HEK293 (cell line): ENCODE measurements at regions not wholly inside any gene's neighbourhood (a gene's known extent, or its start where the extent isn't known, plus 50 kb on each side); places are given as distances from the start of the nearest gene placed in this dataset.
"Not testable (repeated sequence)": the region's sequence is repeated elsewhere in the genome, so short reads cannot be mapped to it uniquely, and the experiment has no call there.

Source experiments
- CTCF ChIA-PET: fragments of 350-600 bp; formaldehyde crosslinking; extraction: SDS; loops from one replicate; lab custom pipeline; 2021; ENCODE audit warnings: antibody characterized with exemption; lab: Yijun Ruan, JAX
- POLR2A ChIA-PET: fragments of 300-600 bp; formaldehyde crosslinking; extraction: SDS; loops from one replicate; lab custom pipeline; 2020; ENCODE audit warnings: antibody characterized with exemption, inconsistent platforms; lab: Yijun Ruan, JAX
- H3K27ac ChIP-seq: fragments of 200-500 bp; sonication (Bioruptor generic); 2 replicates; pipeline ENCODE4 v1.5.1; 2014; ENCODE audit warnings: low read depth, low read length, control low read depth, inconsistent platforms; ENCODE audit errors: extremely low read depth
- H3K36me3 ChIP-seq, 2 experiments: fragments of 200-500 bp in 1 of 2; sonication (Bioruptor generic) in 1 of 2; 1 replicate in 1 of 2; 2 replicates in 1 of 2; pipeline ENCODE4 v1.5.1; 2014 to 2017; ENCODE audit warnings: inconsistent platforms in 2 of 2, low read length in 2 of 2; ENCODE audit not compliant: control insufficient read depth in 2 of 2, insufficient read depth in 1 of 2
- H3K4me1 ChIP-seq: fragments of 200-500 bp; sonication (Bioruptor generic); 2 replicates; pipeline ENCODE4 v1.5.1; 2014; ENCODE audit warnings: mild to moderate bottlenecking, low read length, inconsistent platforms; ENCODE audit not compliant: control insufficient read depth, insufficient read depth
- H3K4me3 ChIP-seq: 2 replicates; pipeline ENCODE4 v1.5.1; 2011; ENCODE audit warnings: low read depth, mild to moderate bottlenecking, control low read depth, low read length, moderate library complexity
- H3K9me3 ChIP-seq: fragments of 200-500 bp; sonication (Bioruptor generic); 2 replicates; pipeline ENCODE4 v1.5.1; 2014; ENCODE audit warnings: low read depth, low read length, inconsistent platforms; ENCODE audit not compliant: control insufficient read depth, insufficient read depth
- FEZF1 ChIP-seq: fragments of 450-650 bp; formaldehyde crosslinking; IDR thresholded peaks from 2 replicates; pipeline ENCODE4 v1.5.1; 2016; ENCODE audit warnings: missing biosample characterization, missing genetic modification characterization
- MEIS1 ChIP-seq: sonication (generic); formaldehyde crosslinking; IDR thresholded peaks from 2 replicates; pipeline ENCODE4 v1.8.1; 2022; ENCODE audit warnings: missing genetic modification reagents, mild to moderate bottlenecking, borderline replicate concordance
- PRDM1 ChIP-seq: fragments of 450-650 bp; formaldehyde crosslinking; IDR thresholded peaks from 2 replicates; pipeline ENCODE4; 2016; ENCODE audit warnings: missing biosample characterization, missing genetic modification characterization
- SETDB1 ChIP-seq: IDR thresholded peaks from one replicate; pipeline ENCODE4 v1.6.1; 2017; ENCODE audit warnings: mild to moderate bottlenecking, low read length, moderate library complexity, mixed read lengths; ENCODE audit not compliant: insufficient read length
- YY2 ChIP-seq: fragments of 450-650 bp; formaldehyde crosslinking; IDR thresholded peaks from 2 replicates; pipeline ENCODE4 v1.5.1; 2016; ENCODE audit warnings: missing biosample characterization, missing genetic modification characterization
- ZBTB48 ChIP-seq: fragments of 450-650 bp; formaldehyde crosslinking; IDR thresholded peaks from 2 replicates; pipeline ENCODE4 v1.5.1; 2016; ENCODE audit warnings: missing biosample characterization, missing genetic modification characterization
- ZNF121 ChIP-seq: fragments of 450-650 bp; formaldehyde crosslinking; IDR thresholded peaks from 2 replicates; pipeline ENCODE4 v1.5.1; 2016; ENCODE audit warnings: missing biosample characterization, missing genetic modification characterization
- ZNF132 ChIP-seq: fragments of 450-650 bp; formaldehyde crosslinking; IDR thresholded peaks from 2 replicates; pipeline ENCODE4 v1.5.1; 2017; ENCODE audit warnings: missing biosample characterization, missing genetic modification characterization, borderline replicate concordance
- ZNF133 ChIP-seq: fragments of 450-650 bp; formaldehyde crosslinking; IDR thresholded peaks from 2 replicates; pipeline ENCODE4 v1.5.1; 2016; ENCODE audit warnings: missing biosample characterization, missing genetic modification characterization
- ZNF157 ChIP-seq: fragments of 450-650 bp; formaldehyde crosslinking; IDR thresholded peaks from 2 replicates; pipeline ENCODE4 v1.5.1; 2016; ENCODE audit warnings: missing biosample characterization, missing genetic modification characterization
- ZNF354C ChIP-seq: fragments of 450-650 bp; formaldehyde crosslinking; IDR thresholded peaks from 2 replicates; pipeline ENCODE4 v1.5.1; 2016; ENCODE audit warnings: missing biosample characterization, missing genetic modification characterization, low read depth, borderline replicate concordance
- ZNF366 ChIP-seq: fragments of 450-650 bp; formaldehyde crosslinking; conservative IDR thresholded peaks from 2 replicates; pipeline ENCODE4 v1.5.1; 2016; ENCODE audit warnings: missing biosample characterization, missing genetic modification characterization
- ZNF404 ChIP-seq: fragments of 450-650 bp; formaldehyde crosslinking; IDR thresholded peaks from 2 replicates; pipeline ENCODE4 v1.5.1; 2017; ENCODE audit warnings: missing biosample characterization, missing genetic modification characterization
- ZNF426 ChIP-seq: fragments of 450-650 bp; formaldehyde crosslinking; IDR thresholded peaks from 2 replicates; pipeline ENCODE4 v1.5.1; 2017; ENCODE audit warnings: missing biosample characterization, missing genetic modification characterization, mild to moderate bottlenecking, inconsistent platforms, moderate library complexity
- ZNF48 ChIP-seq: fragments of 450-650 bp; formaldehyde crosslinking; IDR thresholded peaks from 2 replicates; pipeline ENCODE4 v1.5.1; 2016; ENCODE audit warnings: missing biosample characterization, missing genetic modification characterization
- ZNF510 ChIP-seq: fragments of 450-650 bp; formaldehyde crosslinking; IDR thresholded peaks from 2 replicates; pipeline ENCODE4 v1.5.1; 2018; ENCODE audit warnings: mild to moderate bottlenecking, missing genetic modification characterization, missing biosample characterization; ENCODE audit not compliant: insufficient replicate concordance
- ZNF571 ChIP-seq: fragments of 450-650 bp; formaldehyde crosslinking; IDR thresholded peaks from 2 replicates; pipeline ENCODE4 v1.5.0; 2017; ENCODE audit warnings: missing biosample characterization, missing genetic modification characterization
- ZNF654 ChIP-seq: fragments of 450-650 bp; formaldehyde crosslinking; IDR thresholded peaks from 2 replicates; pipeline ENCODE4 v1.5.1; 2016; ENCODE audit warnings: low read depth, missing biosample characterization, missing genetic modification characterization
- ZNF660 ChIP-seq: fragments of 450-650 bp; IDR thresholded peaks from 2 replicates; pipeline ENCODE4 v1.5.1; 2018; ENCODE audit warnings: missing biosample characterization, mild to moderate bottlenecking, missing genetic modification characterization
- ZNF792 ChIP-seq: fragments of 450-650 bp; formaldehyde crosslinking; IDR thresholded peaks from 2 replicates; pipeline ENCODE4 v1.5.1; 2016; ENCODE audit warnings: missing biosample characterization, missing genetic modification characterization
- TF ChIP-seq, protein P1 (sequence below): fragments of 450-650 bp; formaldehyde crosslinking; IDR thresholded peaks from 2 replicates; pipeline ENCODE4 v1.5.1; 2017; ENCODE audit warnings: missing biosample characterization, missing genetic modification characterization
- TF ChIP-seq, protein P2 (sequence below): fragments of 450-650 bp; formaldehyde crosslinking; IDR thresholded peaks from 2 replicates; pipeline ENCODE4 v1.5.1; 2016; ENCODE audit warnings: missing biosample characterization, missing genetic modification characterization
- TF ChIP-seq, protein P3 (sequence below): fragments of 450-650 bp; formaldehyde crosslinking; IDR thresholded peaks from 2 replicates; pipeline ENCODE4 v1.5.1; 2016; ENCODE audit warnings: missing biosample characterization, missing genetic modification characterization, low read depth
- TF ChIP-seq, protein P4 (sequence below): fragments of 450-650 bp; formaldehyde crosslinking; IDR thresholded peaks from 2 replicates; pipeline ENCODE4 v1.5.1; 2016; ENCODE audit warnings: missing biosample characterization, missing genetic modification characterization

DNA sequence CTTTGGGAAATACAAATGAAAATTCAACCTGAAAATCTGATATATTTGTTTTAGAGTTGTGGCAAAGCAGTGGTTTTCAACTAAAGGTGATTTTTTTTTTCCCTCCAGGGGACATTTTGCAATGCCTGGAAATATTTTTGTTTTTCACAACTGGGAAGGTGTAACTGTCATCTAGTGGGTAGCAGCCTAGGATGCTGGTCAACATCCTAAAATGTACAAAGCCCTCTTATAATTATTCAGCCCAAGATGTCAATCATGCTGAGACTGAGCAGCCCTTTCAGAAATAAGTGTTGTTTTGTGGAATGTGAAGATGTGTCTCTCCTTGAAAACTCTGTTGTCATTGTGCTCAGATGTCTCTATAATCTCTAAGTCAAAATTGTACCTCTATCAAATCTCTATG, 95.2 kb upstream of the NCAM2 start:
- TF ChIP-seq FEZF1 (tag by site-specific recombination) (no peak), ZNF426 (no peak), YY2 (no peak), ZNF654 (tag by site-specific recombination) (no peak), ZNF132 (tag by site-specific recombination) (no peak), MEIS1 (CRISPR knock-in tag) (no peak), ZNF354C (tag by site-specific recombination) (no peak), ZBTB48 (tag by site-specific recombination) (no peak), ZNF404 (tag by site-specific recombination) (no peak), ZNF571 (tag by site-specific recombination) (no peak), ZNF792 (tag by site-specific recombination) (no peak), SETDB1 (no peak), PRDM1 (tag by site-specific recombination) (no peak), ZNF157 (tag by site-specific recombination) (no peak), ZNF660 (no peak), ZNF121 (tag by site-specific recombination) (no peak), ZNF366 (no peak)
- TF ChIP-seq, protein P1, sequence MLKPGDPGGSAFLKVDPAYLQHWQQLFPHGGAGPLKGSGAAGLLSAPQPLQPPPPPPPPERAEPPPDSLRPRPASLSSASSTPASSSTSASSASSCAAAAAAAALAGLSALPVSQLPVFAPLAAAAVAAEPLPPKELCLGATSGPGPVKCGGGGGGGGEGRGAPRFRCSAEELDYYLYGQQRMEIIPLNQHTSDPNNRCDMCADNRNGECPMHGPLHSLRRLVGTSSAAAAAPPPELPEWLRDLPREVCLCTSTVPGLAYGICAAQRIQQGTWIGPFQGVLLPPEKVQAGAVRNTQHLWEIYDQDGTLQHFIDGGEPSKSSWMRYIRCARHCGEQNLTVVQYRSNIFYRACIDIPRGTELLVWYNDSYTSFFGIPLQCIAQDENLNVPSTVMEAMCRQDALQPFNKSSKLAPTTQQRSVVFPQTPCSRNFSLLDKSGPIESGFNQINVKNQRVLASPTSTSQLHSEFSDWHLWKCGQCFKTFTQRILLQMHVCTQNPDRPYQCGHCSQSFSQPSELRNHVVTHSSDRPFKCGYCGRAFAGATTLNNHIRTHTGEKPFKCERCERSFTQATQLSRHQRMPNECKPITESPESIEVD, result no peak
- TF ChIP-seq, protein P2, sequence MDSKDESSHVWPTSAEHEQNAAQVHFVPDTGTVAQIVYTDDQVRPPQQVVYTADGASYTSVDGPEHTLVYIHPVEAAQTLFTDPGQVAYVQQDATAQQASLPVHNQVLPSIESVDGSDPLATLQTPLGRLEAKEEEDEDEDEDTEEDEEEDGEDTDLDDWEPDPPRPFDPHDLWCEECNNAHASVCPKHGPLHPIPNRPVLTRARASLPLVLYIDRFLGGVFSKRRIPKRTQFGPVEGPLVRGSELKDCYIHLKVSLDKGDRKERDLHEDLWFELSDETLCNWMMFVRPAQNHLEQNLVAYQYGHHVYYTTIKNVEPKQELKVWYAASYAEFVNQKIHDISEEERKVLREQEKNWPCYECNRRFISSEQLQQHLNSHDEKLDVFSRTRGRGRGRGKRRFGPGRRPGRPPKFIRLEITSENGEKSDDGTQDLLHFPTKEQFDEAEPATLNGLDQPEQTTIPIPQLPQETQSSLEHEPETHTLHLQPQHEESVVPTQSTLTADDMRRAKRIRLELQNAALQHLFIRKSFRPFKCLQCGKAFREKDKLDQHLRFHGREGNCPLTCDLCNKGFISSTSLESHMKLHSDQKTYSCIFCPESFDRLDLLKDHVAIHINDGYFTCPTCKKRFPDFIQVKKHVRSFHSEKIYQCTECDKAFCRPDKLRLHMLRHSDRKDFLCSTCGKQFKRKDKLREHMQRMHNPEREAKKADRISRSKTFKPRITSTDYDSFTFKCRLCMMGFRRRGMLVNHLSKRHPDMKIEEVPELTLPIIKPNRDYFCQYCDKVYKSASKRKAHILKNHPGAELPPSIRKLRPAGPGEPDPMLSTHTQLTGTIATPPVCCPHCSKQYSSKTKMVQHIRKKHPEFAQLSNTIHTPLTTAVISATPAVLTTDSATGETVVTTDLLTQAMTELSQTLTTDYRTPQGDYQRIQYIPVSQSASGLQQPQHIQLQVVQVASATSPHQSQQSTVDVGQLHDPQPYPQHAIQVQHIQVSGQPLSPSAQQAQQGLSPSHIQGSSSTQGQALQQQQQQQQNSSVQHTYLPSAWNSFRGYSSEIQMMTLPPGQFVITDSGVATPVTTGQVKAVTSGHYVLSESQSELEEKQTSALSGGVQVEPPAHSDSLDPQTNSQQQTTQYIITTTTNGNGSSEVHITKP, result no peak
- Histone ChIP-seq H3K36me3 (no peaks in the 10 kb centered on the region), H3K27ac (no peak overlapping the region), H3K4me3 (no peak overlapping the region), H3K9me3 (no peaks in the 10 kb centered on the region), H3K4me1 (no peaks in the 10 kb centered on the region)
- ChIA-PET POLR2A (no interaction called here), CTCF (interaction anchor here (0.7 kb wide), 3 partner anchors 13 to 183 kb away, joined by 3 read pairs; no protein-coding TSS in a partner anchor)

DNA sequence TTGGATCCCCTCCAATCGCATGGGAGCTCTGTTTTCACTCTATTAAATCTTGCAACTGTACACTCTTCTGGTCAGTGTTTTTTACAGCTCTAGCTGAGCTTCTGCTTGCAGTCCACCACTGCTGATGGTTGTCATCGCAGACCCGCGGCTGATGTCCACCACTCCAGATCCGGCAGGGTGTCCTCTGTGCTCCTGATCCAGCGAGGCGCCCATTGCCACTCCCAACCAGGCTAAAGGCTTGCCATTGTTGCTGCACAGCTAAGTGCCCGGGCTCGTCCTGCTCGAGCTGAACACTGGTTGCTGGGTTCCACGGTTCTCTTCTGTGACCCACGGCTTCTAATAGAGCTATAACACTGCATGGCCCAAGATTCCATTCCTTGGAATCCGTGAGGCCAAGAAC, 70.7 kb upstream of the NCAM2 start:
- H3K9me3 ChIP-seq, H3K27ac ChIP-seq, H3K4me1 ChIP-seq, H3K4me3 ChIP-seq, H3K36me3 ChIP-seq, POLR2A ChIA-PET: not testable (repeated sequence)
- CTCF ChIA-PET, result interaction anchor here (1.3 kb wide), 1 partner anchor 72 kb away, joined by 5 read pairs; no protein-coding TSS in a partner anchor

DNA sequence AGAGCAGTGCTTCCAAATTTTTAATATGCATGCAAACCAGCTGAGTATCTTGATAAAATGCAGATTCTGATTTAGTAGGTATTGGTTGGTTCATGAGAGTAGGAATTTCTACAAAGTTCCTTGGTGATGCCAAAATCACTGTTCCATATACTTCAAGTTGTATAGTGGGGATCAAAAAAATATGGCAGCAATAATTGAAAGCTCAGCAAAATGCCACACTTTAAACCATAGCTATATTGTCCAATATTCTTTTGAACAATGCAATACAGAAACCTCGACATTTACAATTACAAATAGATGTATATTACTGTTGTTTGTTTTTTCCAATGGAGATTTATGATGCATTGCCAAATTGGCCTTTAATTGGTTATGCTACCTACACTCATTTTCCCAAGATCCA, 55.7 kb upstream of the NCAM2 start:
- no peaks in the 10 kb centered on the region; the same call in none of the 2 replicates for H3K9me3 ChIP-seq
- H3K4me3 ChIP-seq, result no peak overlapping the region
- POLR2A ChIA-PET, result no interaction called here
- H3K36me3 ChIP-seq, result no peaks in the 10 kb centered on the region
- CTCF ChIA-PET, result no interaction called here
- no peak for TF ChIP-seq ZNF133 (tag by site-specific recombination)
- TF ChIP-seq, protein P3, sequence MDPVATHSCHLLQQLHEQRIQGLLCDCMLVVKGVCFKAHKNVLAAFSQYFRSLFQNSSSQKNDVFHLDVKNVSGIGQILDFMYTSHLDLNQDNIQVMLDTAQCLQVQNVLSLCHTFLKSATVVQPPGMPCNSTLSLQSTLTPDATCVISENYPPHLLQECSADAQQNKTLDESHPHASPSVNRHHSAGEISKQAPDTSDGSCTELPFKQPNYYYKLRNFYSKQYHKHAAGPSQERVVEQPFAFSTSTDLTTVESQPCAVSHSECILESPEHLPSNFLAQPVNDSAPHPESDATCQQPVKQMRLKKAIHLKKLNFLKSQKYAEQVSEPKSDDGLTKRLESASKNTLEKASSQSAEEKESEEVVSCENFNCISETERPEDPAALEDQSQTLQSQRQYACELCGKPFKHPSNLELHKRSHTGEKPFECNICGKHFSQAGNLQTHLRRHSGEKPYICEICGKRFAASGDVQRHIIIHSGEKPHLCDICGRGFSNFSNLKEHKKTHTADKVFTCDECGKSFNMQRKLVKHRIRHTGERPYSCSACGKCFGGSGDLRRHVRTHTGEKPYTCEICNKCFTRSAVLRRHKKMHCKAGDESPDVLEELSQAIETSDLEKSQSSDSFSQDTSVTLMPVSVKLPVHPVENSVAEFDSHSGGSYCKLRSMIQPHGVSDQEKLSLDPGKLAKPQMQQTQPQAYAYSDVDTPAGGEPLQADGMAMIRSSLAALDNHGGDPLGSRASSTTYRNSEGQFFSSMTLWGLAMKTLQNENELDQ (tag by site-specific recombination), result no peak
- TF ChIP-seq, protein P4, sequence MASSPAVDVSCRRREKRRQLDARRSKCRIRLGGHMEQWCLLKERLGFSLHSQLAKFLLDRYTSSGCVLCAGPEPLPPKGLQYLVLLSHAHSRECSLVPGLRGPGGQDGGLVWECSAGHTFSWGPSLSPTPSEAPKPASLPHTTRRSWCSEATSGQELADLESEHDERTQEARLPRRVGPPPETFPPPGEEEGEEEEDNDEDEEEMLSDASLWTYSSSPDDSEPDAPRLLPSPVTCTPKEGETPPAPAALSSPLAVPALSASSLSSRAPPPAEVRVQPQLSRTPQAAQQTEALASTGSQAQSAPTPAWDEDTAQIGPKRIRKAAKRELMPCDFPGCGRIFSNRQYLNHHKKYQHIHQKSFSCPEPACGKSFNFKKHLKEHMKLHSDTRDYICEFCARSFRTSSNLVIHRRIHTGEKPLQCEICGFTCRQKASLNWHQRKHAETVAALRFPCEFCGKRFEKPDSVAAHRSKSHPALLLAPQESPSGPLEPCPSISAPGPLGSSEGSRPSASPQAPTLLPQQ, result no peak
- no peak for TF ChIP-seq ZNF48 (tag by site-specific recombination)
- no peak for TF ChIP-seq ZNF510
- TF ChIP-seq, all 188 proteins: peak for 0
- Histone ChIP-seq H3K4me1 (no peaks in the 10 kb centered on the region), H3K27ac (no peak overlapping the region)
